KMS-11 (cell line): ENCODE measurements at regions not wholly inside any gene's neighbourhood (a gene's known extent, or its start where the extent isn't known, plus 50 kb on each side); places are given as distances from the start of the nearest gene placed in this dataset.
"Not testable (repeated sequence)": the region's sequence is repeated elsewhere in the genome, so short reads cannot be mapped to it uniquely, and the experiment has no call there.

Source experiments
- H2AFZ ChIP-seq: fragments of 200-600 bp; sonication (generic); 2 replicates; pipeline ENCODE4 v1.6.1; 2016; ENCODE audit warnings: antibody characterized with exemption, mixed run types, low read depth
- H3K27ac ChIP-seq: fragments of 200-600 bp; sonication (generic); 2 replicates; pipeline ENCODE4 v1.6.1; 2016; ENCODE audit warnings: mild to moderate bottlenecking, mixed run types
- H3K27me3 ChIP-seq: fragments of 200-600 bp; sonication (generic); 2 replicates; pipeline ENCODE4 v1.6.1; 2017; ENCODE audit warnings: mild to moderate bottlenecking, low read depth, mixed run types, moderate library complexity; ENCODE audit not compliant: insufficient read depth
- H3K36me3 ChIP-seq: fragments of 200-600 bp; sonication (generic); 2 replicates; pipeline ENCODE4 v1.6.1; 2017; ENCODE audit warnings: mild to moderate bottlenecking, mixed run types; ENCODE audit not compliant: insufficient read depth
- H3K4me1 ChIP-seq: fragments of 200-600 bp; sonication (generic); 2 replicates; pipeline ENCODE4 v1.6.1; 2016; ENCODE audit warnings: mild to moderate bottlenecking, low read depth, mixed run types; ENCODE audit not compliant: poor library complexity, severe bottlenecking
- H3K4me2 ChIP-seq: fragments of 200-600 bp; sonication (generic); 2 replicates; pipeline ENCODE4 v1.7.0; 2016; ENCODE audit warnings: mild to moderate bottlenecking, mixed run types
- H3K4me3 ChIP-seq: fragments of 200-600 bp; sonication (generic); IDR thresholded peaks from 2 replicates; pipeline ENCODE4 v1.6.1; 2017; ENCODE audit warnings: low read depth, low read length, mixed read lengths; ENCODE audit not compliant: insufficient read depth
- H3K79me2 ChIP-seq: fragments of 200-600 bp; sonication (generic); 2 replicates; pipeline ENCODE4 v1.6.1; 2016; ENCODE audit warnings: low read depth, mixed run types; ENCODE audit not compliant: insufficient read depth
- H3K9ac ChIP-seq: fragments of 200-600 bp; sonication (generic); 2 replicates; pipeline ENCODE4 v1.6.1; 2016; ENCODE audit warnings: mild to moderate bottlenecking, mixed run types
- H4K20me1 ChIP-seq: fragments of 200-600 bp; sonication (generic); 2 replicates; pipeline ENCODE4 v1.6.1; 2016; ENCODE audit warnings: mild to moderate bottlenecking, mixed run types; ENCODE audit not compliant: insufficient read depth
- TF ChIP-seq, protein P1 (sequence below): fragments of 200-600 bp; sonication (generic); conservative IDR thresholded peaks from 2 replicates; pipeline ENCODE4 v1.6.1; 2017; ENCODE audit warnings: low read depth, mild to moderate bottlenecking, antibody characterized with exemption, low read length, moderate library complexity, mixed read lengths

DNA sequence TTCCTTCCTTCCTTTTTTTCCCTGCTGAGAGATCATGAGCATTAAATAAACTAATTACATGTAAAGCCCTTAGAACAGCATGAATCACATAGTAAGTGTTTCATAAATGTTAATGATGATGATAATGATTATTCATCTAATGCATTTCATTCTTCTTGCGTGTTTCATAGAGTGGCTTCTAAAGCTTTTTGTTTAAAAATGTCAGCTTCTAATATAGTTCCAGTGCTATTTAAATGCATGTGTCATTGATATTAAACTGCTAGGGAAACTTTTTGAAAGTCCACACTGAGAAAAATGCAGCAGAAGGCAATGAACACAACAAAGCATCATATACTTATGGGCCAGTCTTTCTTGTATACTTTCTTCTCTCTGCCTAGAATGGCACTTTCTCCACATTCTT, 894.8 kb downstream of the REEP3 start:
- TF ChIP-seq, protein P1, sequence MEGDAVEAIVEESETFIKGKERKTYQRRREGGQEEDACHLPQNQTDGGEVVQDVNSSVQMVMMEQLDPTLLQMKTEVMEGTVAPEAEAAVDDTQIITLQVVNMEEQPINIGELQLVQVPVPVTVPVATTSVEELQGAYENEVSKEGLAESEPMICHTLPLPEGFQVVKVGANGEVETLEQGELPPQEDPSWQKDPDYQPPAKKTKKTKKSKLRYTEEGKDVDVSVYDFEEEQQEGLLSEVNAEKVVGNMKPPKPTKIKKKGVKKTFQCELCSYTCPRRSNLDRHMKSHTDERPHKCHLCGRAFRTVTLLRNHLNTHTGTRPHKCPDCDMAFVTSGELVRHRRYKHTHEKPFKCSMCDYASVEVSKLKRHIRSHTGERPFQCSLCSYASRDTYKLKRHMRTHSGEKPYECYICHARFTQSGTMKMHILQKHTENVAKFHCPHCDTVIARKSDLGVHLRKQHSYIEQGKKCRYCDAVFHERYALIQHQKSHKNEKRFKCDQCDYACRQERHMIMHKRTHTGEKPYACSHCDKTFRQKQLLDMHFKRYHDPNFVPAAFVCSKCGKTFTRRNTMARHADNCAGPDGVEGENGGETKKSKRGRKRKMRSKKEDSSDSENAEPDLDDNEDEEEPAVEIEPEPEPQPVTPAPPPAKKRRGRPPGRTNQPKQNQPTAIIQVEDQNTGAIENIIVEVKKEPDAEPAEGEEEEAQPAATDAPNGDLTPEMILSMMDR, result no peak
- H3K9ac ChIP-seq, result no peak overlapping the region
- no peaks in the 10 kb centered on the region for H3K79me2 ChIP-seq
- H3K27ac ChIP-seq, result no peak overlapping the region
- no peak overlapping the region for H2AFZ ChIP-seq
- H4K20me1 ChIP-seq, result no peaks in the 10 kb centered on the region
- H3K4me1 ChIP-seq, result no peaks in the 10 kb centered on the region
- H3K4me2 ChIP-seq, result no peak overlapping the region
- no peaks in the 10 kb centered on the region for H3K36me3 ChIP-seq
- H3K4me3 ChIP-seq, result no peak overlapping the region
- H3K27me3 ChIP-seq, result no peaks in the 10 kb centered on the region

GRCh38 chr10:64419461-64419860, 898.3 kb downstream of the REEP3 start:
- Histone ChIP-seq H3K27ac (no peak overlapping the region), H3K4me2 (no peak overlapping the region), H4K20me1 (no peaks in the 10 kb centered on the region), H2AFZ (no peak overlapping the region), H3K4me1 (no peaks in the 10 kb centered on the region), H3K27me3 (no peaks in the 10 kb centered on the region), H3K79me2 (no peaks in the 10 kb centered on the region), H3K4me3 (no peak overlapping the region), H3K36me3 (no peaks in the 10 kb centered on the region), H3K9ac (no peak overlapping the region)
- TF ChIP-seq, protein P1, result no peak

- H3K4me1 ChIP-seq, result no peaks in the 10 kb centered on the region
- TF ChIP-seq, protein P1, result no peak
- no peaks in the 10 kb centered on the region for H3K79me2 ChIP-seq
- no peaks in the 10 kb centered on the region for H3K27me3 ChIP-seq
- H2AFZ ChIP-seq, result no peak overlapping the region
- no peaks in the 10 kb centered on the region for H4K20me1 ChIP-seq
- H3K9ac ChIP-seq, result no peak overlapping the region
- no peak overlapping the region for H3K27ac ChIP-seq
- no peak overlapping the region for H3K4me2 ChIP-seq
- no peaks in the 10 kb centered on the region for H3K36me3 ChIP-seq
- no peak overlapping the region for H3K4me3 ChIP-seq
Observed at GRCh38 chr10:64426745-64427144, 905.5 kb downstream of the REEP3 start.

- no peak overlapping the region for H3K4me3 ChIP-seq
- no peaks in the 10 kb centered on the region for H3K27me3 ChIP-seq
- no peaks in the 10 kb centered on the region for H3K36me3 ChIP-seq
- H3K9ac ChIP-seq, result no peak overlapping the region
- H3K27ac ChIP-seq, result no peak overlapping the region
- H3K4me1 ChIP-seq, result no peaks in the 10 kb centered on the region
- no peaks in the 10 kb centered on the region for H4K20me1 ChIP-seq
- TF ChIP-seq, protein P1, result no peak
- H3K79me2 ChIP-seq, result no peaks in the 10 kb centered on the region
- no peak overlapping the region for H2AFZ ChIP-seq
- no peak overlapping the region for H3K4me2 ChIP-seq
Observed at GRCh38 chr10:64430690-64431323, 909.6 kb downstream of the REEP3 start.

DNA sequence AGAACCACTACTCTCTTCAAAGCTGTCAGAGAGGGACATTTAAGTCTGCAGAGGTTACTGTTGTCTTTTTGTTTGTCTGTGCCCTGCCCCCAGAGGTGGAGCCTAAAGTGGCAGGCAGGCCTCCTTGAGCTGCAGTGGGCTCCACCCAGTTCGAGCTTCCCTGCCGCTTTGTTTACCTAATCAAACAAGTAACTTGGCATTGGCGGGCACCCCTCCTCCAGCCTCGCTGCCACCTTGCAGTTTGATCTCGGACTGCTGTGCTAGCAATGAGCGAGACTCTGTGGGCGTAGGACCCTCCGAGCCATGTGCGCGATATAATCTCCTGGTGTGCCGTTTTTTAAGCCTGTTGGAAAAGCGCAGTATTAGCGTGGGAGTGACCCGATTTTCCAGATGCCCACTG, 920.7 kb downstream of the REEP3 start:
- not testable (repeated sequence) for H3K27me3 ChIP-seq, H3K4me1 ChIP-seq, H4K20me1 ChIP-seq, H3K36me3 ChIP-seq, H3K9ac ChIP-seq, H3K4me3 ChIP-seq, H3K4me2 ChIP-seq, H2AFZ ChIP-seq, H3K27ac ChIP-seq, H3K79me2 ChIP-seq
